HG02840 (cell line): ENCODE measurements at regions not wholly inside any gene's neighbourhood (a gene's known extent, or its start where the extent isn't known, plus 50 kb on each side); places are given as distances from the start of the nearest gene placed in this dataset.
"Not testable (repeated sequence)": the region's sequence is repeated elsewhere in the genome, so short reads cannot be mapped to it uniquely, and the experiment has no call there.

ENCODE experiments used
- ATAC-seq: cut with Tn5 transposase; IDR thresholded peaks from one replicate; pipeline ENCODE4 v1.9.1; 2021; ENCODE audit warnings: mild to moderate bottlenecking, moderate library complexity, moderate number of reproducible peaks; ENCODE audit not compliant: unreplicated experiment, low FRiP score

- ATAC-seq = no peak
Measured at GRCh38 chr2:34808426-34808825, 1209.3 kb upstream of the FAM98A start.

- no peak for ATAC-seq
Measured at GRCh38 chr2:34806891-34807290, 1207.8 kb upstream of the FAM98A start.

- no peak for ATAC-seq
Measured at GRCh38 chr2:34806396-34806795, 1207.3 kb upstream of the FAM98A start.

GRCh38 chr2:34799556-34799955 is 1200.5 kb upstream of the FAM98A start:
- no peak for ATAC-seq

- not testable (repeated sequence) for ATAC-seq
Measured at GRCh38 chr2:34795586-34795985, 1196.5 kb upstream of the FAM98A start.

- no peak for ATAC-seq
Measured at GRCh38 chr2:34789169-34789568, 1190.1 kb upstream of the FAM98A start.

- ATAC-seq = no peak
Measured at GRCh38 chr2:34787341-34787740, 1188.2 kb upstream of the FAM98A start.

- no peak for ATAC-seq
Measured at GRCh38 chr2:34785206-34785785, 1186.2 kb upstream of the FAM98A start.

- ATAC-seq = no peak
Measured at GRCh38 chr2:34784701-34785100, 1185.6 kb upstream of the FAM98A start.

- ATAC-seq = not testable (repeated sequence)
Measured at GRCh38 chr2:34750742-34751141, 1151.6 kb upstream of the FAM98A start.

- ATAC-seq = no peak
Measured at GRCh38 chr2:34747643-34748042, 1148.5 kb upstream of the FAM98A start.

GRCh38 chr2:34738691-34739090 is 1139.6 kb upstream of the FAM98A start:
- ATAC-seq = no peak

- no peak for ATAC-seq
Measured at GRCh38 chr2:34737146-34737545, 1138.0 kb upstream of the FAM98A start.

GRCh38 chr2:34736482-34736881 is 1137.4 kb upstream of the FAM98A start:
- ATAC-seq = no peak

- no peak for ATAC-seq
Measured at GRCh38 chr2:34734662-34735061, 1135.6 kb upstream of the FAM98A start.

GRCh38 chr2:34734042-34734441 is 1134.9 kb upstream of the FAM98A start:
- no peak for ATAC-seq

- no peak for ATAC-seq
Measured at GRCh38 chr2:34731292-34731691, 1132.2 kb upstream of the FAM98A start.

GRCh38 chr2:34729845-34730244 is 1130.7 kb upstream of the FAM98A start:
- no peak for ATAC-seq

- ATAC-seq = no peak
Measured at GRCh38 chr2:34724107-34724506, 1125.0 kb upstream of the FAM98A start.

GRCh38 chr2:34723683-34724082 is 1124.6 kb upstream of the FAM98A start:
- no peak for ATAC-seq

- no peak for ATAC-seq
Measured at GRCh38 chr2:34719206-34719605, 1120.1 kb upstream of the FAM98A start.

GRCh38 chr2:34705551-34706247 is 1106.6 kb upstream of the FAM98A start:
- no peak for ATAC-seq
